SK-N-SH (cell line): ENCODE measurements at regions not wholly inside any gene's neighbourhood (a gene's known extent, or its start where the extent isn't known, plus 50 kb on each side); places are given as distances from the start of the nearest gene placed in this dataset.

ENCODE experiments used
- CTCF ChIA-PET: fragments of 300-600, 350-600 bp; formaldehyde crosslinking; extraction: SDS; loops from one replicate; lab custom pipeline; 2021; lab: Yijun Ruan, JAX
- POLR2A ChIA-PET: fragments of 350-600 bp; sonication (Branson Sonifier 250); formaldehyde crosslinking; extraction: SDS; loops from one replicate; lab custom pipeline; 2020; ENCODE audit warnings: antibody characterized with exemption, inconsistent platforms; lab: Yijun Ruan, JAX
- DNase-seq: peaks from one replicate; pipeline ENCODE4 v3.0.0; 2012
- H2AFZ ChIP-seq: fragments of 200-600 bp; sonication (generic); 2 replicates; pipeline ENCODE4 v1.8.1; 2016; ENCODE audit warnings: antibody characterized with exemption, mild to moderate bottlenecking, low read depth
- H3F3A ChIP-seq: fragments of 200-600 bp; sonication (generic); replicated peaks from 2 replicates; pipeline ENCODE3; 2016; ENCODE audit warnings: antibody characterized with exemption, mild to moderate bottlenecking; ENCODE audit not compliant: insufficient read depth
- H3K27ac ChIP-seq, 2 experiments: fragments of 200-500 bp in 1 of 2; fragments of 200-600 bp in 1 of 2; sonication (Bioruptor generic) in 1 of 2; sonication (generic), shearing (Covaris generic) in 1 of 2; 2 replicates each; pipeline versions ENCODE4 v1.5.1 to v1.6.1; 2014 to 2016; ENCODE audit warnings: low read depth in 2 of 2, inconsistent platforms in 1 of 2, low read length in 1 of 2, mild to moderate bottlenecking in 1 of 2, mixed read lengths in 1 of 2
- H3K27me3 ChIP-seq: fragments of 200-600 bp; sonication (generic), shearing (Covaris generic); 2 replicates; pipeline ENCODE4 v1.6.1; 2016; ENCODE audit warnings: mixed run types; ENCODE audit not compliant: insufficient read depth
- H3K36me3 ChIP-seq, 2 experiments: fragments of 200-500 bp in 1 of 2; fragments of 200-600 bp in 1 of 2; sonication (Bioruptor generic) in 1 of 2; sonication (generic) in 1 of 2; replicated peaks in 1 of 2; 2 replicates each; pipeline versions ENCODE3 to v1.5.1; 2014 to 2016; ENCODE audit warnings: low read length in 1 of 2, mild to moderate bottlenecking in 1 of 2; ENCODE audit not compliant: insufficient read depth in 2 of 2, control insufficient read depth in 1 of 2
- H3K4me1 ChIP-seq, 2 experiments: fragments of 200-500 bp in 1 of 2; fragments of 200-600 bp in 1 of 2; sonication (Bioruptor generic) in 1 of 2; sonication (generic), shearing (Covaris generic) in 1 of 2; 2 replicates each; pipeline versions ENCODE4 v1.5.1 to v1.6.1; 2014 to 2016; ENCODE audit warnings: low read depth in 1 of 2, low read length in 1 of 2, mixed run types in 1 of 2; ENCODE audit not compliant: insufficient read depth in 2 of 2, control insufficient read depth in 1 of 2
- H3K4me2 ChIP-seq: fragments of 200-600 bp; sonication (generic), shearing (Covaris generic); 2 replicates; pipeline ENCODE4 v1.6.1; 2017; ENCODE audit warnings: mixed run types
- H3K4me3 ChIP-seq, 2 experiments: fragments of 200-500 bp in 1 of 2; fragments of 200-600 bp in 1 of 2; sonication (Bioruptor generic) in 1 of 2; sonication (generic), shearing (Covaris generic) in 1 of 2; 2 replicates each; pipeline versions ENCODE4 v1.5.1 to v1.8.1; 2014 to 2016; ENCODE audit warnings: low read depth in 2 of 2, inconsistent platforms in 1 of 2, low read length in 1 of 2, mild to moderate bottlenecking in 1 of 2, mixed read lengths in 1 of 2, moderate library complexity in 1 of 2
- H3K79me2 ChIP-seq: fragments of 200-600 bp; sonication (generic); 2 replicates; pipeline ENCODE4 v1.8.1; 2017; ENCODE audit warnings: mild to moderate bottlenecking; ENCODE audit not compliant: insufficient read depth
- H3K9ac ChIP-seq: fragments of 200-600 bp; sonication (generic); 2 replicates; pipeline ENCODE4 v1.6.1; 2017; ENCODE audit warnings: mixed run types
- H3K9me2 ChIP-seq: fragments of 200-600 bp; sonication (generic); 2 replicates; pipeline ENCODE4 v1.6.1; 2017; ENCODE audit warnings: mixed run types
- H3K9me3 ChIP-seq: fragments of 200-600 bp; sonication (generic); 2 replicates; pipeline ENCODE4 v1.6.1; 2017; ENCODE audit warnings: mixed run types, mild to moderate bottlenecking, moderate library complexity
- H4K20me1 ChIP-seq: fragments of 200-600 bp; sonication (generic); 2 replicates; pipeline ENCODE4 v1.6.1; 2017; ENCODE audit warnings: mild to moderate bottlenecking, mixed run types; ENCODE audit not compliant: insufficient read depth
- CHD2 ChIP-seq: fragments of 150-350 bp; IDR thresholded peaks from 2 replicates; pipeline ENCODE4 v1.6.1; 2018; ENCODE audit warnings: low read length; ENCODE audit not compliant: partially characterized antibody
- FOSL2 ChIP-seq: IDR thresholded peaks from 2 replicates; pipeline ENCODE4 v1.4.0; 2012; ENCODE audit warnings: low read depth, mild to moderate bottlenecking, moderate library complexity, borderline replicate concordance
- FOXJ3 ChIP-seq: sonication (generic); formaldehyde crosslinking; IDR thresholded peaks from 2 replicates; pipeline ENCODE4 v1.5.1; 2020; ENCODE audit warnings: mild to moderate bottlenecking, missing genetic modification reagents
- GABPA ChIP-seq: IDR thresholded peaks from 2 replicates; pipeline ENCODE4 v1.4.0; 2012; ENCODE audit warnings: low read depth, mild to moderate bottlenecking
- GATA2 ChIP-seq: sonication (generic); formaldehyde crosslinking; IDR thresholded peaks from 2 replicates; pipeline ENCODE4 v1.5.0; 2020; ENCODE audit warnings: mild to moderate bottlenecking, missing genetic modification reagents
- JUND ChIP-seq: IDR thresholded peaks from 2 replicates; pipeline ENCODE4 v1.4.0; 2012
- MEF2A ChIP-seq: IDR thresholded peaks from 2 replicates; pipeline ENCODE4 v1.4.0; 2012; ENCODE audit warnings: low read depth, borderline replicate concordance
- RCOR1 ChIP-seq: fragments of 150-350 bp; IDR thresholded peaks from 2 replicates; pipeline ENCODE4 v1.6.1; 2017; ENCODE audit warnings: antibody characterized with exemption, low read length
- TEAD4 ChIP-seq: IDR thresholded peaks from 2 replicates; pipeline ENCODE4 v1.4.0; 2012; ENCODE audit warnings: mild to moderate bottlenecking, borderline replicate concordance; ENCODE audit not compliant: insufficient read depth
- WGBS: methylation state at CpG from one replicate; pipeline ENCODE4 v1.1.6; 2017; ENCODE audit warnings: low lambda C conversion rate; 5-methylcytosine and 5-hydroxymethylcytosine counted together
- TF ChIP-seq, protein P1 (sequence below): IDR thresholded peaks from 2 replicates; pipeline ENCODE4 v1.4.0; 2012; ENCODE audit warnings: low read depth, borderline replicate concordance
- TF ChIP-seq, protein P2 (sequence below): IDR thresholded peaks from 2 replicates; pipeline ENCODE4; 2012
- TF ChIP-seq, protein P3 (sequence below): fragments of 200-600 bp; sonication (generic); IDR thresholded peaks from 2 replicates; pipeline ENCODE4 v1.6.1; 2017; ENCODE audit warnings: antibody characterized with exemption, mild to moderate bottlenecking, moderate library complexity
- TF ChIP-seq, protein P4 (sequence below): IDR thresholded peaks from 2 replicates; pipeline ENCODE4 v1.4.0; 2012; ENCODE audit warnings: low read depth
- TF ChIP-seq, protein P5 (sequence below): fragments of 150-350 bp; IDR thresholded peaks from 2 replicates; pipeline ENCODE4 v1.6.1; 2017; ENCODE audit warnings: antibody characterized with exemption, low read length, low read depth, borderline replicate concordance

DNA sequence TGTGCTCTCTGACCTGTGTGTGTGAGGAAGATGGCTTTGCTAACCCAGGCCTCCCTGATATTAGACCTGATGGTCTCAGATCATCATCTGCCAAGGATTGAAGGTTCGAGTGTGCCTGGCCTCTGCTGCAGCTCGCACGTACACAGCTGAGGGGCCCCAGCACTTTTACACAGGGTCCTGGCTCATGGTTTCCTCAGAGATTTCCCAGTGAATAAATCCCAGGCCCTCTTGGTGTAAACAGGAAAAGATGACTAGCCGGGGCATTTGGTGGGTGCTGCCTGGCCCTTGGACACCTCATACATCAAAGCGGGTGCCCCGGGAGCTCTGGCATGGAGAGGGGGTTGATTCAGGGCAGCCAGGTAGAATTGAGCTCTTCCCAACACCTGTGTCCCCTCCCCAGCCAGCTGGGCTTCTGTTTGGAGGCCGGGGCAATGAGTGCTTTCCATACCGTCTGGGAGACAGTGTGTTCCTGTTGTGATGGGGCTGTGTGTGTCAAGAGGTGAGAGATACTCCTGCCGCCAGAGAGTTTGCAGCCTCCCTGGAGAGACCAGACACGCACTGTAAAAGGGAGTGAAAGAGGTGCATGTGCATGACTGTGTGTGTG lies 72.5 kb upstream of the TLE3 start (continued):
- TF ChIP-seq, protein P1, sequence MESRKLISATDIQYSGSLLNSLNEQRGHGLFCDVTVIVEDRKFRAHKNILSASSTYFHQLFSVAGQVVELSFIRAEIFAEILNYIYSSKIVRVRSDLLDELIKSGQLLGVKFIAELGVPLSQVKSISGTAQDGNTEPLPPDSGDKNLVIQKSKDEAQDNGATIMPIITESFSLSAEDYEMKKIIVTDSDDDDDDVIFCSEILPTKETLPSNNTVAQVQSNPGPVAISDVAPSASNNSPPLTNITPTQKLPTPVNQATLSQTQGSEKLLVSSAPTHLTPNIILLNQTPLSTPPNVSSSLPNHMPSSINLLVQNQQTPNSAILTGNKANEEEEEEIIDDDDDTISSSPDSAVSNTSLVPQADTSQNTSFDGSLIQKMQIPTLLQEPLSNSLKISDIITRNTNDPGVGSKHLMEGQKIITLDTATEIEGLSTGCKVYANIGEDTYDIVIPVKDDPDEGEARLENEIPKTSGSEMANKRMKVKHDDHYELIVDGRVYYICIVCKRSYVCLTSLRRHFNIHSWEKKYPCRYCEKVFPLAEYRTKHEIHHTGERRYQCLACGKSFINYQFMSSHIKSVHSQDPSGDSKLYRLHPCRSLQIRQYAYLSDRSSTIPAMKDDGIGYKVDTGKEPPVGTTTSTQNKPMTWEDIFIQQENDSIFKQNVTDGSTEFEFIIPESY: no peak
- TF ChIP-seq, protein P2, sequence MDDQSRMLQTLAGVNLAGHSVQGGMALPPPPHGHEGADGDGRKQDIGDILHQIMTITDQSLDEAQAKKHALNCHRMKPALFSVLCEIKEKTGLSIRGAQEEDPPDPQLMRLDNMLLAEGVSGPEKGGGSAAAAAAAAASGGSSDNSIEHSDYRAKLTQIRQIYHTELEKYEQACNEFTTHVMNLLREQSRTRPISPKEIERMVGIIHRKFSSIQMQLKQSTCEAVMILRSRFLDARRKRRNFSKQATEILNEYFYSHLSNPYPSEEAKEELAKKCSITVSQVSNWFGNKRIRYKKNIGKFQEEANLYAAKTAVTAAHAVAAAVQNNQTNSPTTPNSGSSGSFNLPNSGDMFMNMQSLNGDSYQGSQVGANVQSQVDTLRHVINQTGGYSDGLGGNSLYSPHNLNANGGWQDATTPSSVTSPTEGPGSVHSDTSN: no peak

DNA sequence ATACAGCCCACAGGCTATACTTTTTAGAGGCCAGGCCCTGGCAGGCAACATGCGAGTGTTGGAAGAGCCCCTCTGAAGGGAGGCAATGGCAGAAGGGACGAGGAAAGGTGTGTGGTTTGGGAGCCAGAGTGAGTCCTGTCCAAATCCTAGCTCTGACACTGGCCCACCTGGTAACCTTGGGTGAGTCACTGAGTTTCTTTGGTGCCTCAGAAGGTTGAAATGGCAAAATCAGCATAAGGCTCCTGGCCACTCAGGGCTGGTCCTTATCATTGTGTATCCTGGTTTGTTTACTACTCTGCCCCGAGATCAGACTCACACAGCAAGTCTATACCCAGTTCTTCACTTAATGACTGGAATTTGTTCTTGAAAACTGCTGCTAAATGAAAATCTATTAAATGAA lies 71.4 kb upstream of the TLE3 start:
- DNase-seq: no peak
- H3K79me2 ChIP-seq: no peaks in the 10 kb centered on the region
- H3F3A ChIP-seq: no peaks in the 10 kb centered on the region
- ChIA-PET CTCF (no interaction called here), POLR2A (no interaction called here)
- WGBS: 86% methylated on average over 3 of the region's 3 CpGs
- no peaks in the 10 kb centered on the region for H4K20me1 ChIP-seq
- H3K27ac ChIP-seq: no peak overlapping the region
- H3K9ac ChIP-seq: no peak overlapping the region
- H3K4me1 ChIP-seq: peaks cover 0 to 70% of the 10 kb centered on the region in 2 experiments; a peak in 2 of 4 replicates
- no peaks in the 10 kb centered on the region for H3K36me3 ChIP-seq
- no peak overlapping the region for H3K4me2 ChIP-seq
- no peaks in the 10 kb centered on the region for H3K9me2 ChIP-seq
- H3K4me3 ChIP-seq: no peak overlapping the region
- no peaks in the 10 kb centered on the region; the same call in 1 of the 2 replicates for H3K27me3 ChIP-seq
- TF ChIP-seq, protein P3, sequence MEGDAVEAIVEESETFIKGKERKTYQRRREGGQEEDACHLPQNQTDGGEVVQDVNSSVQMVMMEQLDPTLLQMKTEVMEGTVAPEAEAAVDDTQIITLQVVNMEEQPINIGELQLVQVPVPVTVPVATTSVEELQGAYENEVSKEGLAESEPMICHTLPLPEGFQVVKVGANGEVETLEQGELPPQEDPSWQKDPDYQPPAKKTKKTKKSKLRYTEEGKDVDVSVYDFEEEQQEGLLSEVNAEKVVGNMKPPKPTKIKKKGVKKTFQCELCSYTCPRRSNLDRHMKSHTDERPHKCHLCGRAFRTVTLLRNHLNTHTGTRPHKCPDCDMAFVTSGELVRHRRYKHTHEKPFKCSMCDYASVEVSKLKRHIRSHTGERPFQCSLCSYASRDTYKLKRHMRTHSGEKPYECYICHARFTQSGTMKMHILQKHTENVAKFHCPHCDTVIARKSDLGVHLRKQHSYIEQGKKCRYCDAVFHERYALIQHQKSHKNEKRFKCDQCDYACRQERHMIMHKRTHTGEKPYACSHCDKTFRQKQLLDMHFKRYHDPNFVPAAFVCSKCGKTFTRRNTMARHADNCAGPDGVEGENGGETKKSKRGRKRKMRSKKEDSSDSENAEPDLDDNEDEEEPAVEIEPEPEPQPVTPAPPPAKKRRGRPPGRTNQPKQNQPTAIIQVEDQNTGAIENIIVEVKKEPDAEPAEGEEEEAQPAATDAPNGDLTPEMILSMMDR: no peak
- no peak for TF ChIP-seq JUND
- no peak for TF ChIP-seq TEAD4
- no peak for TF ChIP-seq FOSL2
- TF ChIP-seq GABPA: no peak
- TF ChIP-seq, protein P4, sequence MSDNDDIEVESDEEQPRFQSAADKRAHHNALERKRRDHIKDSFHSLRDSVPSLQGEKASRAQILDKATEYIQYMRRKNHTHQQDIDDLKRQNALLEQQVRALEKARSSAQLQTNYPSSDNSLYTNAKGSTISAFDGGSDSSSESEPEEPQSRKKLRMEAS: no peak
- no peak for TF ChIP-seq CHD2
- no peak for TF ChIP-seq RCOR1
- TF ChIP-seq GATA2 (CRISPR knock-in tag): no peak
- no peak for TF ChIP-seq FOXJ3 (CRISPR knock-in tag)
- TF ChIP-seq, protein P2: no peak
- TF ChIP-seq, protein P5, sequence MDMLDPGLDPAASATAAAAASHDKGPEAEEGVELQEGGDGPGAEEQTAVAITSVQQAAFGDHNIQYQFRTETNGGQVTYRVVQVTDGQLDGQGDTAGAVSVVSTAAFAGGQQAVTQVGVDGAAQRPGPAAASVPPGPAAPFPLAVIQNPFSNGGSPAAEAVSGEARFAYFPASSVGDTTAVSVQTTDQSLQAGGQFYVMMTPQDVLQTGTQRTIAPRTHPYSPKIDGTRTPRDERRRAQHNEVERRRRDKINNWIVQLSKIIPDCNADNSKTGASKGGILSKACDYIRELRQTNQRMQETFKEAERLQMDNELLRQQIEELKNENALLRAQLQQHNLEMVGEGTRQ: no peak
- no peak for TF ChIP-seq MEF2A
- TF ChIP-seq, all 33 proteins: peak for 0
- Histone ChIP-seq H2AFZ (no peak overlapping the region), H3K9me3 (no peaks in the 10 kb centered on the region)
